ENCODE measurements at regions not wholly inside any gene's neighbourhood (a gene's known extent, or its start where the extent isn't known, plus 50 kb on each side); places are given as distances from the start of the nearest gene placed in this dataset.

- H3K27me3 ChIP-seq (ENCODE audit: control insufficient read depth, insufficient read depth, low read length): no peaks in the 10 kb centered on the region
- DNase-seq (ENCODE audit: low read depth, low spot score): no peak
- H3K4me3 ChIP-seq (ENCODE audit: low read length): no peak overlapping the region
- H3K4me1 ChIP-seq (ENCODE audit: control insufficient read depth, insufficient read depth, low read length): no peaks in the 10 kb centered on the region
- H3K9me3 ChIP-seq (ENCODE audit: control insufficient read depth, insufficient read depth, low read length): no peaks in the 10 kb centered on the region
- H3K27ac ChIP-seq (ENCODE audit: low read length): no peak overlapping the region
- H3K36me3 ChIP-seq (ENCODE audit: control insufficient read depth, insufficient read depth, low read length): no peaks in the 10 kb centered on the region
- WGBS (ENCODE audit: insufficient coverage, insufficient read length): no CpG with 5 or more reads among the region's 5 CpGs
Measured at GRCh38 chr4:27702730-27703431, 842.2 kb downstream of the STIM2 start.

- Histone ChIP-seq H3K9me3 (ENCODE audit: control insufficient read depth, insufficient read depth, low read length) (no peaks in the 10 kb centered on the region), H3K4me1 (ENCODE audit: control insufficient read depth, insufficient read depth, low read length) (no peaks in the 10 kb centered on the region), H3K36me3 (ENCODE audit: control insufficient read depth, insufficient read depth, low read length) (no peaks in the 10 kb centered on the region), H3K4me3 (ENCODE audit: low read length) (no peak overlapping the region), H3K27ac (ENCODE audit: low read length) (no peak overlapping the region), H3K27me3 (ENCODE audit: control insufficient read depth, insufficient read depth, low read length) (no peaks in the 10 kb centered on the region)
- DNase-seq (ENCODE audit: low read depth, low spot score): no peak
- whole genome bisulfite sequencing (ENCODE audit: insufficient coverage, insufficient read length): no CpG with 5 or more reads among the region's 4 CpGs
Measured at GRCh38 chr4:27703771-27704170, 843.1 kb downstream of the STIM2 start.

- no peaks in the 10 kb centered on the region for H3K27me3 ChIP-seq (ENCODE audit: control insufficient read depth, insufficient read depth, low read length)
- WGBS (ENCODE audit: insufficient coverage, insufficient read length): no CpG with 5 or more reads among the region's 3 CpGs
Measured at GRCh38 chr4:27711041-27711440, 850.4 kb downstream of the STIM2 start.

GRCh38 chr4:27714073-27714472 is 853.4 kb downstream of the STIM2 start:
- H3K27me3 ChIP-seq (ENCODE audit: control insufficient read depth, insufficient read depth, low read length): no peaks in the 10 kb centered on the region
- no peak overlapping the region for H3K4me3 ChIP-seq (ENCODE audit: low read length)
- no peak overlapping the region for H3K27ac ChIP-seq (ENCODE audit: low read length)
- no peaks in the 10 kb centered on the region for H3K36me3 ChIP-seq (ENCODE audit: control insufficient read depth, insufficient read depth, low read length)
- no CpG with 5 or more reads among the region's 1 CpG for WGBS (ENCODE audit: insufficient coverage, insufficient read length)
- H3K4me1 ChIP-seq (ENCODE audit: control insufficient read depth, insufficient read depth, low read length): no peaks in the 10 kb centered on the region
- no peak for DNase-seq (ENCODE audit: low read depth, low spot score)
- H3K9me3 ChIP-seq (ENCODE audit: control insufficient read depth, insufficient read depth, low read length): no peaks in the 10 kb centered on the region

More at GRCh38 chr4:27711041-27711440, 850.4 kb downstream of the STIM2 start:
- H3K36me3 ChIP-seq (ENCODE audit: control insufficient read depth, insufficient read depth, low read length): no peaks in the 10 kb centered on the region
- no peak for DNase-seq (ENCODE audit: low read depth, low spot score)
- H3K27ac ChIP-seq (ENCODE audit: low read length): no peak overlapping the region
- H3K9me3 ChIP-seq (ENCODE audit: control insufficient read depth, insufficient read depth, low read length): no peaks in the 10 kb centered on the region
- H3K4me1 ChIP-seq (ENCODE audit: control insufficient read depth, insufficient read depth, low read length): no peaks in the 10 kb centered on the region
- H3K4me3 ChIP-seq (ENCODE audit: low read length): no peak overlapping the region

- Histone ChIP-seq H3K36me3 (ENCODE audit: control insufficient read depth, insufficient read depth, low read length) (no peaks in the 10 kb centered on the region), H3K27ac (ENCODE audit: low read length) (no peak overlapping the region), H3K9me3 (ENCODE audit: control insufficient read depth, insufficient read depth, low read length) (no peaks in the 10 kb centered on the region), H3K4me1 (ENCODE audit: control insufficient read depth, insufficient read depth, low read length) (no peaks in the 10 kb centered on the region), H3K27me3 (ENCODE audit: control insufficient read depth, insufficient read depth, low read length) (no peaks in the 10 kb centered on the region), H3K4me3 (ENCODE audit: low read length) (no peak overlapping the region)
- WGBS (ENCODE audit: insufficient coverage, insufficient read length): no CpG with 5 or more reads among the region's 3 CpGs
- DNase-seq (ENCODE audit: low read depth, low spot score): no peak
Measured at GRCh38 chr4:27716693-27717430, 856.2 kb downstream of the STIM2 start.

- Histone ChIP-seq H3K27ac (ENCODE audit: low read length) (no peak overlapping the region), H3K27me3 (ENCODE audit: control insufficient read depth, insufficient read depth, low read length) (no peaks in the 10 kb centered on the region), H3K4me1 (ENCODE audit: control insufficient read depth, insufficient read depth, low read length) (no peaks in the 10 kb centered on the region), H3K36me3 (ENCODE audit: control insufficient read depth, insufficient read depth, low read length) (no peaks in the 10 kb centered on the region), H3K4me3 (ENCODE audit: low read length) (no peak overlapping the region), H3K9me3 (ENCODE audit: control insufficient read depth, insufficient read depth, low read length) (no peaks in the 10 kb centered on the region)
- WGBS (ENCODE audit: insufficient coverage, insufficient read length): no CpG with 5 or more reads among the region's 4 CpGs
- DNase-seq (ENCODE audit: low read depth, low spot score): no peak
Measured at GRCh38 chr4:27717431-27717755, 856.8 kb downstream of the STIM2 start.

GRCh38 chr4:27720010-27720766 is 859.5 kb downstream of the STIM2 start:
- no peaks in the 10 kb centered on the region for H3K27me3 ChIP-seq (ENCODE audit: control insufficient read depth, insufficient read depth, low read length)
- H3K9me3 ChIP-seq (ENCODE audit: control insufficient read depth, insufficient read depth, low read length): no peaks in the 10 kb centered on the region
- H3K27ac ChIP-seq (ENCODE audit: low read length): no peak overlapping the region
- WGBS (ENCODE audit: insufficient coverage, insufficient read length): no CpG with 5 or more reads among the region's 4 CpGs
- H3K4me1 ChIP-seq (ENCODE audit: control insufficient read depth, insufficient read depth, low read length): no peaks in the 10 kb centered on the region
- no peak overlapping the region for H3K4me3 ChIP-seq (ENCODE audit: low read length)
- no peaks in the 10 kb centered on the region for H3K36me3 ChIP-seq (ENCODE audit: control insufficient read depth, insufficient read depth, low read length)
- no peak for DNase-seq (ENCODE audit: low read depth, low spot score)

GRCh38 chr4:27721193-27721592 is 860.6 kb downstream of the STIM2 start:
- no CpG with 5 or more reads among the region's 8 CpGs for WGBS (ENCODE audit: insufficient coverage, insufficient read length)

GRCh38 chr4:27728892-27729291 is 868.3 kb downstream of the STIM2 start:
- H3K36me3 ChIP-seq (ENCODE audit: control insufficient read depth, insufficient read depth, low read length): no peaks in the 10 kb centered on the region
- H3K9me3 ChIP-seq (ENCODE audit: control insufficient read depth, insufficient read depth, low read length): no peaks in the 10 kb centered on the region
- no peak for DNase-seq (ENCODE audit: low read depth, low spot score)
- H3K27me3 ChIP-seq (ENCODE audit: control insufficient read depth, insufficient read depth, low read length): no peaks in the 10 kb centered on the region
- no peak overlapping the region for H3K27ac ChIP-seq (ENCODE audit: low read length)
- no peaks in the 10 kb centered on the region for H3K4me1 ChIP-seq (ENCODE audit: control insufficient read depth, insufficient read depth, low read length)
- H3K4me3 ChIP-seq (ENCODE audit: low read length): no peak overlapping the region
- no CpG with 5 or more reads among the region's 3 CpGs for WGBS (ENCODE audit: insufficient coverage, insufficient read length)

More at GRCh38 chr4:27721193-27721592, 860.6 kb downstream of the STIM2 start:
- Histone ChIP-seq H3K27ac (ENCODE audit: low read length) (no peak overlapping the region), H3K27me3 (ENCODE audit: control insufficient read depth, insufficient read depth, low read length) (no peaks in the 10 kb centered on the region), H3K4me3 (ENCODE audit: low read length) (no peak overlapping the region), H3K9me3 (ENCODE audit: control insufficient read depth, insufficient read depth, low read length) (no peaks in the 10 kb centered on the region), H3K36me3 (ENCODE audit: control insufficient read depth, insufficient read depth, low read length) (no peaks in the 10 kb centered on the region), H3K4me1 (ENCODE audit: control insufficient read depth, insufficient read depth, low read length) (no peaks in the 10 kb centered on the region)
- DNase-seq (ENCODE audit: low read depth, low spot score): no peak

GRCh38 chr4:27742816-27743215 is 882.2 kb downstream of the STIM2 start:
- no peak for DNase-seq (ENCODE audit: low read depth, low spot score)
- Histone ChIP-seq H3K4me3 (ENCODE audit: low read length) (no peak overlapping the region), H3K36me3 (ENCODE audit: control insufficient read depth, insufficient read depth, low read length) (no peaks in the 10 kb centered on the region), H3K27ac (ENCODE audit: low read length) (no peak overlapping the region), H3K27me3 (ENCODE audit: control insufficient read depth, insufficient read depth, low read length) (no peaks in the 10 kb centered on the region), H3K4me1 (ENCODE audit: control insufficient read depth, insufficient read depth, low read length) (no peaks in the 10 kb centered on the region), H3K9me3 (ENCODE audit: control insufficient read depth, insufficient read depth, low read length) (no peaks in the 10 kb centered on the region)
